GM21737 (cell line): ENCODE measurements at regions not wholly inside any gene's neighbourhood (a gene's known extent, or its start where the extent isn't known, plus 50 kb on each side); places are given as distances from the start of the nearest gene placed in this dataset.
A peak's percentile ranks its signal among the peaks of the same experiment; 100 is the strongest.

Source experiments
- ATAC-seq: cut with Tn5 transposase; IDR thresholded peaks from one replicate; pipeline ENCODE4 v1.9.1; 2021; ENCODE audit warnings: mild to moderate bottlenecking, moderate library complexity; ENCODE audit not compliant: unreplicated experiment

GRCh38 chr5:66306105-66306843, 162.2 kb downstream of the SREK1 start:
- ATAC-seq = no peak

GRCh38 chr5:66306844-66307315, 162.8 kb downstream of the SREK1 start:
- no peak for ATAC-seq

DNA sequence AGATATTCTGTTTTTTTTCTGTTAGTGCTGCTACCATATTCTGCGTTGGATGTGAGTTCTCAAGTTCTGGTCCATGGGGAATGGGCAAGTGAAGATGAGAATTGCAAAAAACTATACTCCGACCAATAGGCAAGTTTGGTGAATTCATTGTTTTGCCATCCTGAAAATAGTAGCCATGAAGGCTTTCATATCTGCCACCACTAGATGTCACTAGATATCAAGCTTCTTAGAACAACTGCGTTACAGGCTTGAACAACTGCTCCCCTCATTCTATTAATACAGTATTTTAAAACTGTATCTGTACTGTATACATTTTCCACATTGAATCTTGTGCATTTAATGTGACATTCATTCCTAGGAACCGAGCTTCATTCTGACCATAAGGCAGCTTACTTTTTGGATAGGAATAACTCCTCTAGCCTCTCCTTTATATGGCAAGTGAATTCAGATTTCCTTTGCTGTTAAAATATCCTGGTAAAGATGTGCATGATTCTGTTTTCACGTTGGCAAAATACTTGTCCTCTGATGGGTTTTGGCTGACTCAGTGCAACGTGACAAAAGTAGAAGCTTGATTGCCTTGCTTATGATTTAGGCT, 163.6 kb downstream of the SREK1 start:
- ATAC-seq = peak; percentile 55

DNA sequence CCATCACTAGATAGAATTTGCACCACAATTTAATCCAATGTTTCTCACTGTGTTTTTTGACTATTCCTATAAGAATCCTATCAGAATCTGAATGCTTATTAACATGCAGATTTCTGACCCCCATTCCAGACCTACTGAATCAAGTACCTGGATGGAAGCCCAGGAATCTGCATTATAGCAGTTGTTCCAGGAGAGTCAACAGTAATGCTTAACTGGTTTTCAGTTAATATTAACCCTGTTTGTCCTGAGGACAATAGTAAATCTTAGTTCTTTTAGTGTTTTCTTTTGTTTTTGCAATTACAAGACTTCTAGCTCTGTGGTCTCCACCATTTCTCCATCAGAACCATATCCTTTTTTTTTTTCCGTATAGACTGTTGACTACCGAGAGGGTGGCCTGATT, 168.2 kb downstream of the SREK1 start:
- no peak for ATAC-seq

DNA sequence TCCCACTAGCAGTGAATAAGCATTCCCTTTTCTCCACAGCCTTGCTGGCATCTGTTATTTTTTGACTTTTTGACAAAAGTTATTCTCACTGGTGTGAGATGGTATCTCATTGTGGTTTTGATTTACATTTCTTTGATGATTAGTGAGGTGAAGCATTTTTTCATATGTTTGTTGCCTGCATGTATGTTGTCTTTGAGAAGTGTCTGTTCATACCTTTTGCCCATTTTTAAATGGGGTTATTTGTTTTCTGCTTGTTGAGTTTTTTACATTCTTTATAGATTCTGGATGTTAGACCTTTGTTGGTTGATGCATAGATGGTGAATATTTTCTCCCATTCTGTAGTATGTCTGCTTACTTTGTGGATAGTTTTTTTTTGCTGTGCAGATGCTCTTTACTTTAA, 171.7 kb downstream of the SREK1 start:
- ATAC-seq = no peak

DNA sequence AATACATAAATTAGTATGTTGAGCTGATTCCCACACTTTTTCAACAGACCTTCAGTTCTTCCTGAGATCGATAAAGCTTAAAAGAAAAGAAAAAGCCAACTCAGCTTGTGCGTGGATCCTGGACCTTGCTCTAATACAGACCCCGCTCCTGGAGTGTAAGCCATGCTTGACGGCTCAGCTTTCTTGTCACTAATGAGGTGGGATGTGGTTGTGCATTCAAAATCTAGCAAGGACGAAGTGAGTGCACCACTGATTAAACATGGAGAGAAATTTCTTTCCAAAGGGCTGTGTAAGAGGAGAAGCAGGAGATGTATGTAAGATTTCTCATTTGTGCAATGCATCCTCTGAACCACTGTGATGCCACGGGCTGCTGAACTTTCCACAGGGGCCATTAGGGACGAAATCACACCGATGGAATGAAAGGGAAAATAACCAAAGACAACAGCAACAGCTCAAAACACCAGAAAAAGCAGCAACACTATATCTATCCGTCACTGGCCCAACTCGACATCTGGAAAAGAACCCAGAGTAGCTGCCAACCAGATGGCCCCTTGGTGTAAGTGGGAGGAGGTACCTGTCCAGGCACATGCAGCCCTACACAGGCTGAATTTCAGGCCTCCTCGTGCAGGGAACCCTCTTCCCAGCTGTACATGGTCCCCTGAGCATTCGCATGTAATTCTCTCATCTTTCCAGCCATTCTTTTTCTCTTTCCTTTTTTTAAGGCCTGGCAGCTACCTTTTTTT, 178.9 kb downstream of the SREK1 start:
- no peak for ATAC-seq

DNA sequence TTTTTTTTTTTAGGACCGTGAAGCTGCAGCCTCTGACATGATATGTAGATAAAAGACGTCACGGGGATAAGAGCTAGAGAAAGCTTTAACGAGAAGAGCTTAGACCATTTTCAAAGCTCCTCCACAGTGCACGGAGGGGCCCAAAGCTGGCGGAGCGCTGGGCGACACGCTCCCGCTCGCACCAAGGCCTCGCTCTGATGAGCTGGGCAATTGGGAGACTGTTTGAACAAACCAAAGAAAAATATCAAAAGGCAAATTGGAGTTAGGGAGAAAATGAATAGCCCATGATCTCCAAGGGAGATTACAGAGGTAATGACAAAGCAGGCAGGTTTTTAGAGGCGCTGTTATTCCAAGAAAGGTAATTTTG, 179.4 kb downstream of the SREK1 start:
- ATAC-seq = no peak

GRCh38 chr5:66324357-66324756, 180.3 kb downstream of the SREK1 start:
- ATAC-seq = no peak

DNA sequence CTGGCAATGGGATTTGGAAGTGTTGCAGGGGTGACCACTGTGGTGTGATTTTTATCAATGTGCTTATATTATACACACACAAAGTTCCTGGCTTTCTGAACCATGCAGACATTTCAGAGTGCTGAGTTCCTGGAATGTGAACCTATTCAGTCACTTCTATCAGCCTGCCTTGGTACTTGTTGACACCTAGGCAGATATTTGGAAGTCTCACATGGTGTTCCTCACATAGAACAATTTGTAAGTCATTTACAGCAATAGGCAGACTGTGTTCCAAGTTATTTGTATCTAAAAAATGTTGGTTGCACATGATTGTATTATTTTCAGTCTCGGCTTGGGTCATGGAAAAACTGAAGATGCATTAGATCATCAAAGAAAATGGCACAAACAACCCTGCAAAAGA, 182.2 kb downstream of the SREK1 start:
- no peak for ATAC-seq

GRCh38 chr5:66327008-66327407, 182.9 kb downstream of the SREK1 start:
- ATAC-seq = no peak

GRCh38 chr5:66329078-66329477, 185.0 kb downstream of the SREK1 start:
- ATAC-seq = no peak

- no peak for ATAC-seq
Measured at GRCh38 chr5:66333192-66333591, 189.1 kb downstream of the SREK1 start.

- ATAC-seq = no peak
Measured at GRCh38 chr5:66337626-66338226, 193.6 kb downstream of the SREK1 start.

DNA sequence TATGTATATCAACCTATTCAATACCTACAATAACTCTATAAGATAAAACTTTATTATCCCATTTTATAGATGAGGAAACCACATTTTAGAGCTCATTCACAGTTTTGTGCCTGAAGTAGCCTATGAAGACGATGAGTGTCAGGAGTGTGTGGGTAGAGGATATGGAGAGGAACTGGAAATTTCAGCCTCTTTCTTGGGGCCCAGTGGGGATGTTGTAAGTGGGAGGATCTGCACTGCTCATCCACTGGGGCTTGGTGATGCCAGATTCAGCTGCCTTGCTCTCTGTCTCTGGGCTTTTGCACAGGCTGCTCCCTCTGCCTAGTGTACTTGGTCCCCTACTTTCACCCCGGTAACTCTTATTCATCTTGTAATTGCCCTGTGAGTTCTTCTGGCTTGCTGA, 194.7 kb downstream of the SREK1 start:
- no peak for ATAC-seq

DNA sequence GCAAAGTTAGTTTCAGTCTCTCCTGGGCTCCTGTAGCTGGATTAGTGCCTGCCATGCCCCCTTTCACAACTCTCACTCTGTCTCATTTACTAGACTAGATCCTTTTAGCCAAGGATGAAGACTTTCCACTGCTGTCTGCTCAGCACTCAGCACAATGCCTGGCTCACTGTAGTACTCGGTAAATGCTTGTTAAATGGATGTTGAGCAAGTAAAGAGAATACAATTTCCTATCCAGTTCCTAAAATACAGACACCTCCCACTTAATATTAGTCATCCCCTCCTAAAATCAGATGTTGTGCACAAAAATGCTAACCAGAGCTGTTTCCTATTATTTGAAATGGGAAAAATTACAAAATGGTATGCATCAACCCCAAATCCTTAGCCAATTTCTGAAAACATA, 195.8 kb downstream of the SREK1 start:
- no peak for ATAC-seq

DNA sequence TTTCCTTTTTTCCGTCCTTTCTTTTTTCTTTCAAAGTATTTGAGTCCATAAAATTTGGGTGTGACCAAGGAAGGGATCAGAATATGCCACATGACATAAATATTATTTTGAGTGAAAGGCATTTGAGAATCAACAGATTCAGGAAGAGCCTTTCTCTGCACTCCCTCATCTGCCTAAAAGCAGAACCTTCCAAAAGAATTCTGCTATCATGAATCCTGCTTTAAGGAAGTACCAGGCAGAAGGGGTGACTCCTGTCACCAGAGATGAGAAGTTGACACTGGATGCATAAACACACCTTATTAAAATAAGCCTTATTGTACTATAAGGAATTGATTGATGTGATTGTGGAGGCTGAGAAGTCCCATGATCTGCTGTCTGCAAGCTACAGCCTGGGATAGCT, 196.7 kb downstream of the SREK1 start:
- no peak for ATAC-seq

- ATAC-seq = no peak
Measured at GRCh38 chr5:66342341-66342880, 198.3 kb downstream of the SREK1 start.

- ATAC-seq = no peak
Measured at GRCh38 chr5:66343370-66344071, 199.4 kb downstream of the SREK1 start.

GRCh38 chr5:66344544-66344943, 200.4 kb downstream of the SREK1 start:
- ATAC-seq = no peak

DNA sequence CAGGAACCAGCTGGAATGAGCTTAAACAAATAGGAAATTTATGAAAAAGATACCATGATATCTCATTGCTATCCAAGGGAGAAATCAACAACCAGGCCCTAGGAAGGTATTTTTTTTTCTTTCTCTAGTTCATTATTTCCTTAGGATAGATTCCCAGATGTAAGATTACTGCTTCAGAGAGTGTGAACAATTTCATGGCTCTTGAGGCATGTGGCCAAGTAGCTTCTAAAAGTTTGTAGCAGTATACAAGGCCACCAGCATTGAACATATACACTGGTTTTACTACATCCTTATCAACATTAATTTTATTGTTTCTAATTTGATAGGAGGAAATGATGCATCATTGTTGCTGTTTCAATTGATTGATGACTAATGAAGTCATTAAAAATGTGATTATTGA, 201.2 kb downstream of the SREK1 start:
- no peak for ATAC-seq

DNA sequence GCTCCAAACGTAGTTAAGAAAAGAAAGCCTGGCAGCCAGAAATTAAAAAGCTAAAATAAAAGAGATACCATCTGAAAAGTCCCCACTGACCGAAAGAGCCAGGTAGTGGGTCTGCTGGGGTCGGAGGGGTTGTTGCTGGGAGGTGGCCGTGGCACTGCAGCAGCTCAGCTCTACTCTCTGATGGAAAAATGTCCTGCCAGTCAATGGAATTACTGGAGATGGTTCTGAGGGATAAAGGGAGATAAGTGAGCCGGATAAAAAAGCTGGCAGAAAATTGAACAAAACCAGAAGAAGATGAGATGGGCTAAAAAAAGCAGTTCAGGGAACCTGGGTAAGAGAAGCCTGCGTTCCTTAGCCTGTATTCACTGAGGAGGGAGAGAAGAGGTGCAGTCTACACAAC, 202.8 kb downstream of the SREK1 start:
- ATAC-seq = no peak
